ENCODE measurements at regions not wholly inside any gene's neighbourhood (a gene's known extent, or its start where the extent isn't known, plus 50 kb on each side); places are given as distances from the start of the nearest gene placed in this dataset.

DNA sequence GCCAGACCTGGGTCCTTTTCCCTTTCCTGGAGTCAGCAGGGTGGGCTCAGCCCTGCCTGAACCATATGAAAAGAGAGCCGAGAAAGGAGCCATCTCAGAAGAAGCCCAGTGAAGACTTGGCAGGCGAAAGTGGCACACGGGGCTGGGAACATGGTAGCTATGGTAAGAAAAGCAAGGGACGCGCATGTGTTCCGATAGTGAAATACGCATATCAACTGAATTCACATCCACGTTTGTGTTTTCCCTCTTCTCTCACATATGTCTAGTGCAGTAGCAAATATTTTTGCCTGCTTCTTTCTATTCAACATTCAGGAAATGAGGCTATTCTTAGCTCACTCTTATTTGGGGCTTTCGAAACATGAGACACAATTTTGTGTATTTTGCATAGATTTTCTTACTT is 54.1 kb upstream of the PEG3 start:
- H3K27ac ChIP-seq (ENCODE audit: low read length), result no peak overlapping the region
- H3K4me1 ChIP-seq (ENCODE audit: low read length), result no peaks in the 10 kb centered on the region
- no peaks in the 10 kb centered on the region for H4K20me1 ChIP-seq (ENCODE audit: insufficient read depth, low read length)
- no peaks in the 10 kb centered on the region for H3K9me2 ChIP-seq (replicated peaks; ENCODE audit: insufficient read depth, low read length)
- no peaks in the 10 kb centered on the region for H3F3A ChIP-seq (ENCODE audit: insufficient read depth, low read length)
- no peak overlapping the region for H3K4me3 ChIP-seq (ENCODE audit: low read length)
- no peak overlapping the region for H3K4me2 ChIP-seq (ENCODE audit: low read depth, low read length)
- no peak overlapping the region for H2AFZ ChIP-seq (ENCODE audit: low read length)
- no peaks in the 10 kb centered on the region for H3K36me3 ChIP-seq (replicated peaks; ENCODE audit: insufficient read depth, low read length)
- H3K27me3 ChIP-seq (replicated peaks; ENCODE audit: insufficient read depth, low read length), result no peaks in the 10 kb centered on the region
- no peaks in the 10 kb centered on the region for H3K79me2 ChIP-seq (ENCODE audit: low read length)
- no peaks in the 10 kb centered on the region for H3K9me3 ChIP-seq (replicated peaks; ENCODE audit: insufficient read depth, low read length)
- TF ChIP-seq, protein P1, sequence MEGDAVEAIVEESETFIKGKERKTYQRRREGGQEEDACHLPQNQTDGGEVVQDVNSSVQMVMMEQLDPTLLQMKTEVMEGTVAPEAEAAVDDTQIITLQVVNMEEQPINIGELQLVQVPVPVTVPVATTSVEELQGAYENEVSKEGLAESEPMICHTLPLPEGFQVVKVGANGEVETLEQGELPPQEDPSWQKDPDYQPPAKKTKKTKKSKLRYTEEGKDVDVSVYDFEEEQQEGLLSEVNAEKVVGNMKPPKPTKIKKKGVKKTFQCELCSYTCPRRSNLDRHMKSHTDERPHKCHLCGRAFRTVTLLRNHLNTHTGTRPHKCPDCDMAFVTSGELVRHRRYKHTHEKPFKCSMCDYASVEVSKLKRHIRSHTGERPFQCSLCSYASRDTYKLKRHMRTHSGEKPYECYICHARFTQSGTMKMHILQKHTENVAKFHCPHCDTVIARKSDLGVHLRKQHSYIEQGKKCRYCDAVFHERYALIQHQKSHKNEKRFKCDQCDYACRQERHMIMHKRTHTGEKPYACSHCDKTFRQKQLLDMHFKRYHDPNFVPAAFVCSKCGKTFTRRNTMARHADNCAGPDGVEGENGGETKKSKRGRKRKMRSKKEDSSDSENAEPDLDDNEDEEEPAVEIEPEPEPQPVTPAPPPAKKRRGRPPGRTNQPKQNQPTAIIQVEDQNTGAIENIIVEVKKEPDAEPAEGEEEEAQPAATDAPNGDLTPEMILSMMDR (IDR thresholded peaks at IDR 0.05; ENCODE audit: low read length), result no peak
- DNase-seq, result no peak
- H3K9ac ChIP-seq (ENCODE audit: low read length), result no peak overlapping the region

DNA sequence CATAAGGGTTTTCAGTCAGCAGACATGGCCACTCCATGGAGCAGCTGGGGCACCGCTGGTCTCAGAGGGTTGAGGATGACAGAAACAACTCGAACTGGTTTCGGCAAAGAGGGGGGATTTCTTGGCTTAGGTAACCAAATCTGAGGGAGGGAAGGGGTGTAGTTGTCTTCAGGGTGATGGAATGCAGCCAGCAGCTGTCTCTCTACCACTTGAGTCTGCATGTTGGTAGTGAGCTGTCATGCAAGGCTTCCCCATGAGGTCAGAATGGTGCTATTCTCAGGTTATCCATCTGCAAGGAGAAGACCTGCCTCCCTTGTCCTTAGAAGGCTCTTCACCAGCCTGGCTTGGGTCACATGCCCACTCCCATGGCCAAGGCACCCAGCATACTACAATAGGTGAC is 55.6 kb upstream of the PEG3 start:
- Histone ChIP-seq H3K4me1 (ENCODE audit: low read length) (no peaks in the 10 kb centered on the region), H3K4me3 (ENCODE audit: low read length) (no peak overlapping the region), H3K27ac (ENCODE audit: low read length) (no peak overlapping the region), H3K36me3 (replicated peaks; ENCODE audit: insufficient read depth, low read length) (no peaks in the 10 kb centered on the region), H3K9me2 (replicated peaks; ENCODE audit: insufficient read depth, low read length) (no peaks in the 10 kb centered on the region), H3F3A (ENCODE audit: insufficient read depth, low read length) (no peaks in the 10 kb centered on the region), H2AFZ (ENCODE audit: low read length) (no peak overlapping the region), H3K79me2 (ENCODE audit: low read length) (no peaks in the 10 kb centered on the region), H3K4me2 (ENCODE audit: low read depth, low read length) (no peak overlapping the region), H3K9me3 (replicated peaks; ENCODE audit: insufficient read depth, low read length) (no peaks in the 10 kb centered on the region), H3K9ac (ENCODE audit: low read length) (no peak overlapping the region), H3K27me3 (replicated peaks; ENCODE audit: insufficient read depth, low read length) (no peaks in the 10 kb centered on the region), H4K20me1 (ENCODE audit: insufficient read depth, low read length) (no peaks in the 10 kb centered on the region)
- no peak for DNase-seq
- TF ChIP-seq EZH2 (optimal IDR thresholded peaks at IDR 0.05; ENCODE audit: low read depth, low read length) (no peak), EZH2phosphoT487 (IDR thresholded peaks at IDR 0.05; ENCODE audit: low read length) (no peak)
- TF ChIP-seq, protein P1 (IDR thresholded peaks at IDR 0.05; ENCODE audit: low read length), result no peak

DNA sequence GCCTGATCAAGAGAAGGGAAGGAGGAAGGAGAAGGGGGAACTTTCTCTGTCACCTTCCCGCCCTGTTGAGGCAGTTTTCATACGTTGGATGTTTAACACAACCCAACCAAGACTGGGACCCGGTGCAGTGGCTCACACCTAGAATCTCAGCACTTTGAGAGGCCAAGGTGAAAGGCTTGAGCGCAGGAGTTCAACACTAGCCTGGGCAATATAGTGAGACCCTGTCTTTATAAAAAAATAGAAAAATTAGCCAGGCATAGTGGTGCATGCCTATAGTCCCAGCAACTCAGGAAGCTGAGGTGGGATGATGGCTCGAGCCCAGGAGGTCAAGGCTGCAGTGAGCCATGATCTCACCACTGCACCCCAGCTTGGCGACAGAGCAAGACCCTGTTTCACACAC is 59.4 kb upstream of the PEG3 start:
- Histone ChIP-seq H3K9ac (ENCODE audit: low read length) (no peak overlapping the region), H3K9me2 (replicated peaks; ENCODE audit: insufficient read depth, low read length) (no peaks in the 10 kb centered on the region), H3K36me3 (replicated peaks; ENCODE audit: insufficient read depth, low read length) (no peaks in the 10 kb centered on the region), H3K4me2 (ENCODE audit: low read depth, low read length) (no peak overlapping the region), H3F3A (ENCODE audit: insufficient read depth, low read length) (no peaks in the 10 kb centered on the region), H3K79me2 (ENCODE audit: low read length) (no peaks in the 10 kb centered on the region), H2AFZ (ENCODE audit: low read length) (no peak overlapping the region), H3K27me3 (replicated peaks; ENCODE audit: insufficient read depth, low read length) (no peaks in the 10 kb centered on the region), H4K20me1 (ENCODE audit: insufficient read depth, low read length) (no peaks in the 10 kb centered on the region), H3K4me1 (ENCODE audit: low read length) (no peaks in the 10 kb centered on the region), H3K9me3 (replicated peaks; ENCODE audit: insufficient read depth, low read length) (no peaks in the 10 kb centered on the region), H3K27ac (ENCODE audit: low read length) (no peak overlapping the region), H3K4me3 (ENCODE audit: low read length) (no peak overlapping the region)
- TF ChIP-seq EZH2 (optimal IDR thresholded peaks at IDR 0.05; ENCODE audit: low read depth, low read length), result no peak
- no peak for TF ChIP-seq EZH2phosphoT487 (IDR thresholded peaks at IDR 0.05; ENCODE audit: low read length)
- TF ChIP-seq, protein P1 (IDR thresholded peaks at IDR 0.05; ENCODE audit: low read length), result no peak
- DNase-seq, result no peak
